Activated B cell treated with CpG ODN at 0.5 μM for 24 hours (primary cell): ENCODE measurements at regions not wholly inside any gene's neighbourhood (a gene's known extent, or its start where the extent isn't known, plus 50 kb on each side); places are given as distances from the start of the nearest gene placed in this dataset.

Experiments used
- ATAC-seq: fragments of 200-7000 bp; cut with Tn5 transposase; one replicate; pipeline ENCODE4 v1.10.0; 2021; ENCODE audit warnings: low read depth, mild to moderate bottlenecking, moderate library complexity
- CTCF ChIA-PET: fragments of 350-600 bp; sonication (Branson Sonifier 250); formaldehyde crosslinking; loops from one replicate; lab custom pipeline; 2021; ENCODE audit warnings: antibody characterized with exemption; lab: Charles Lee
- POLR2A ChIA-PET: fragments of 350-600 bp; sonication (Branson Sonifier 250); formaldehyde crosslinking; loops from one replicate; lab custom pipeline; 2021; ENCODE audit warnings: antibody characterized with exemption; lab: Charles Lee
- DNase-seq: peaks from one replicate; pipeline ENCODE4 v3.0.0; 2022
- H3K27ac Mint-ChIP-seq: one replicate; pipeline ENCODE4 v1.8.0; 2020; ENCODE audit warnings: mixed read lengths
- H3K27me3 Mint-ChIP-seq: one replicate; pipeline ENCODE4 v1.8.0; 2021; ENCODE audit warnings: mixed read lengths
- H3K36me3 Mint-ChIP-seq: one replicate; pipeline ENCODE4 v1.8.0; 2021; ENCODE audit warnings: low read depth, mixed read lengths
- H3K4me1 Mint-ChIP-seq: one replicate; pipeline ENCODE4 v1.8.0; 2021; ENCODE audit warnings: mixed read lengths
- H3K4me3 Mint-ChIP-seq: one replicate; pipeline ENCODE4 v1.8.0; 2020; ENCODE audit warnings: mild to moderate bottlenecking, mixed read lengths
- H3K9me3 Mint-ChIP-seq: one replicate; pipeline ENCODE4 v1.8.0; 2020; ENCODE audit warnings: mixed read lengths
- CTCF ChIP-seq: fragments of 200-600 bp; IDR thresholded peaks from one replicate; pipeline ENCODE4 v1.8.0; 2022; ENCODE audit warnings: antibody characterized with exemption, mild to moderate bottlenecking
- intact Hi-C: fragments of 100-400 bp; cut with micrococcal nuclease; formaldehyde crosslinking; loops from one replicate; pipeline ENCODE4 v1.15.1; 2024

GRCh38 chr22:44548981-44549380, 50.9 kb upstream of the RTL6 start:
- no peak overlapping the region for H3K4me3 Mint-ChIP-seq
- H3K36me3 Mint-ChIP-seq: no peaks in the 10 kb centered on the region
- peaks cover 12% of the 10 kb centered on the region for H3K27me3 Mint-ChIP-seq
- DNase-seq (no peak), ATAC-seq (no peak)
- H3K27ac Mint-ChIP-seq: no peak overlapping the region
- peaks cover 3% of the 10 kb centered on the region for H3K4me1 Mint-ChIP-seq
- H3K9me3 Mint-ChIP-seq: no peaks in the 10 kb centered on the region
- TF ChIP-seq CTCF: no peak
- CTCF ChIA-PET: no interaction called here
- POLR2A ChIA-PET: no interaction called here
- intact Hi-C loops: no loop called here
